ENCODE measurements at regions not wholly inside any gene's neighbourhood (a gene's known extent, or its start where the extent isn't known, plus 50 kb on each side); places are given as distances from the start of the nearest gene placed in this dataset.
"Not testable (repeated sequence)": the region's sequence is repeated elsewhere in the genome, so short reads cannot be mapped to it uniquely, and the experiment has no call there.

- not testable (repeated sequence) for DNase-seq
Measured at GRCh38 chr7:149628361-149629149, 130.9 kb upstream of the ZNF746 start.

- DNase-seq: no peak
Measured at GRCh38 chr7:149627911-149628310, 130.3 kb upstream of the ZNF746 start.

- no peak for DNase-seq
Measured at GRCh38 chr7:149626972-149627371, 129.4 kb upstream of the ZNF746 start.

GRCh38 chr7:149625947-149626392 lies 128.4 kb upstream of the ZNF746 start:
- no peak for DNase-seq

GRCh38 chr7:149625340-149625946 lies 127.8 kb upstream of the ZNF746 start:
- DNase-seq: peak; percentile 59

- peak; percentile 91 for DNase-seq
Measured at GRCh38 chr7:149624419-149625339, 127.1 kb upstream of the ZNF746 start.

- peak; percentile 60 for DNase-seq
Measured at GRCh38 chr7:149624006-149624405, 126.4 kb upstream of the ZNF746 start.

GRCh38 chr7:149623262-149623997 lies 125.8 kb upstream of the ZNF746 start:
- DNase-seq: not testable (repeated sequence)

GRCh38 chr7:149622444-149623210 lies 125.0 kb upstream of the ZNF746 start:
- DNase-seq: no peak

- DNase-seq: no peak
Measured at GRCh38 chr7:149621776-149622175, 124.2 kb upstream of the ZNF746 start.

- no peak for DNase-seq
Measured at GRCh38 chr7:149620961-149621360, 123.4 kb upstream of the ZNF746 start.

GRCh38 chr7:149616898-149617297 lies 119.3 kb upstream of the ZNF746 start:
- no peak for DNase-seq

- DNase-seq: no peak
Measured at GRCh38 chr7:149615690-149616270, 118.2 kb upstream of the ZNF746 start.

- DNase-seq: no peak
Measured at GRCh38 chr7:149610441-149611011, 112.9 kb upstream of the ZNF746 start.

GRCh38 chr7:149608168-149608567 lies 110.6 kb upstream of the ZNF746 start:
- DNase-seq: no peak

GRCh38 chr7:149607683-149608082 lies 110.1 kb upstream of the ZNF746 start:
- DNase-seq: no peak

- no peak for DNase-seq
Measured at GRCh38 chr7:149606826-149607225, 109.2 kb upstream of the ZNF746 start.

GRCh38 chr7:149605696-149606095 lies 108.1 kb upstream of the ZNF746 start:
- no peak for DNase-seq

GRCh38 chr7:149604521-149604920 lies 106.9 kb upstream of the ZNF746 start:
- DNase-seq: no peak

GRCh38 chr7:149600669-149601330 lies 103.2 kb upstream of the ZNF746 start:
- DNase-seq: not testable (repeated sequence)

Measured in activated T-cell treated with anti-CD3 and anti-CD28 coated beads, Interleukin-2, amount 50 U/mL, for 1 hour (primary cell).